Transverse colon (tissue), 4 donors: ENCODE measurements at regions not wholly inside any gene's neighbourhood (a gene's known extent, or its start where the extent isn't known, plus 50 kb on each side); places are given as distances from the start of the nearest gene placed in this dataset.

Experiments
- DNase-seq: peaks from one replicate; pipeline ENCODE4 v3.0.0-alpha.2; 2019
- H3K27ac ChIP-seq, 4 donors: fragments of 200-600 bp; sonication (generic); 2 replicates each; pipeline ENCODE4 v1.5.1; 2016 to 2018; ENCODE audit warnings: inconsistent platforms in 4 of 4
- H3K27me3 ChIP-seq: fragments of 200-600 bp; sonication (generic); 2 replicates; pipeline ENCODE4 v1.5.1; 2017; ENCODE audit warnings: inconsistent platforms
- H3K36me3 ChIP-seq, 4 donors: fragments of 200-600 bp; sonication (generic); 2 replicates each; pipeline ENCODE4 v1.5.1; 2017 to 2019; ENCODE audit warnings: inconsistent platforms in 4 of 4
- H3K4me1 ChIP-seq, 4 donors: fragments of 200-600 bp; sonication (generic); 2 replicates each; pipeline ENCODE4 v1.5.1; 2017 to 2020; ENCODE audit warnings: inconsistent platforms in 4 of 4
- H3K4me3 ChIP-seq, 4 donors: fragments of 200-600 bp; sonication (generic); 1 replicate in 1 of 4; 2 replicates in 3 of 4; pipeline versions ENCODE4 v1.5.1 to v1.6.1; 2017 to 2019; ENCODE audit warnings: inconsistent platforms in 4 of 4
- H3K9me3 ChIP-seq, 2 donors: fragments of 200-600 bp; sonication (generic); 2 replicates each; pipeline ENCODE4 v1.5.1; 2017 to 2019; ENCODE audit warnings: inconsistent platforms in 2 of 2
- EP300 ChIP-seq: sonication (generic); formaldehyde crosslinking; IDR thresholded peaks from one replicate; pipeline ENCODE4 v1.6.1; 2017; ENCODE audit warnings: antibody characterized with exemption, low read depth
- POLR2A ChIP-seq: fragments of 450-650 bp; IDR thresholded peaks from one replicate; pipeline ENCODE4 v1.6.1; 2016; ENCODE audit warnings: antibody characterized with exemption, mild to moderate bottlenecking, moderate library complexity
- POLR2AphosphoS5 ChIP-seq, 3 donors: sonication (generic); formaldehyde crosslinking; IDR thresholded peaks; one replicate each; pipeline ENCODE4 v1.6.1; 2016; ENCODE audit warnings: antibody characterized with exemption in 3 of 3
- WGBS, 2 donors: methylation state at CpG; one replicate each; pipeline ENCODE4 v1.1.5; 2018; ENCODE audit warnings: low coverage in 1 of 2; 5-methylcytosine and 5-hydroxymethylcytosine counted together
- in situ Hi-C, 4 donors: fragments of 200-750 bp; cut with MboI; loops; one replicate each; pipeline versions ENCODE4 v1.15.0 to v1.15.1; 2017; ENCODE audit warnings: low sequenced_read_pairs in 3 of 4, low pct_ligation_motif_present in 1 of 4, low pct_unique_long_range_greater_than_20kb in 1 of 4
- intact Hi-C: fragments of 100-400 bp; cut with DNase I; formaldehyde crosslinking; loops from one replicate; pipeline ENCODE4 v1.15.1; 2023; ENCODE audit warnings: low total_unique reads
- TF ChIP-seq, protein P1 (sequence below), 5 experiments: fragments of 200-600 bp in 3 of 5; fragments of 450-650 bp in 2 of 5; sonication (generic) in 3 of 5; IDR thresholded peaks; 1 replicate in 2 of 5; 2 replicates in 3 of 5; pipeline ENCODE4 v1.5.1; 2016 to 2017; ENCODE audit warnings: antibody characterized with exemption in 5 of 5, inconsistent platforms in 3 of 5, mild to moderate bottlenecking in 2 of 5, moderate library complexity in 1 of 5

DNA sequence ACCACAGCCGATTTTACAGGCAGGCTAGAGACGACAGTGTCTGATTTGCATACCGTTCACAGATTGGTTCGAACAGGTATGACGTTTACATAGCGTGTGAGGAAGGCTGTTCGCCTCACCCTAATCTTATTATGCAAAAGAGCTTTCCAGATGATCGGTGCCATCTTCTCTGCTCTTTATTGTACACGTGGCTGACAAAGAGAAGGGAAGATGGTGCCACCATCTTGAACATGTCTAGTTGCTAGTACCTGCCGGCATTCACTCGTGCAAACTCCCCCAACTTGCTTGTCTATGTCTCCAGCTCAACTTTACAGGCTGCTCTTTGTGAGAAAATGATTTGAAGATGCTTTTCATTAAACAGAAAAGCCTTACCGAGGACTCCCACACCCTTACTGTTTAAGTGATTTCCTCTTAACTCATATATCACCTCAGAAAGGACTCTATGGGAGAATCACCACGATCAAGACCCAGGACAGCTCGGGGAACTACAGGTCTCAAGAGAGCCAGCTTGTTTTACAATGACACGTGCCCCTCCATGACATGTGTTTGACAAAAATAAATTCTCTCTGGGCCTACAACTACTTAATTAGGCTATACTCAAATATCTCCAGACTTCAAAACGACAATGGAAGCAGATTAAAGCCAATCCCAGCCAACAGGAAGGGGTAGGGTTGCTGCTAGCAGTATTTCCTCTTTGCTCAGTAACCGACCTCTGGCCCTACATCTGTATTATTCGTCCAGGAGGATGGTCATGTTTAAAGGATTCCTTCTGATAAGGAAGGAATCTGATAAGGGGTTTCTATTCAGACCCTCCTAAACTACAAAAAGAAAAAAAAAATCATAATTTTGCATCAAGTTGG, 480.6 kb downstream of the TMEM114 start:
- intact Hi-C loops, result no loop called here
- H3K4me3 ChIP-seq, result no peak overlapping the region
- no peaks in the 10 kb centered on the region for H3K4me1 ChIP-seq
- H3K36me3 ChIP-seq, result no peaks in the 10 kb centered on the region
- WGBS, 2 donors, result 68 to 78% methylated on average over 16 to 18 of the region's 18 CpGs
- no peak for DNase-seq
- no peaks in the 10 kb centered on the region for H3K9me3 ChIP-seq
- TF ChIP-seq, protein P1, sequence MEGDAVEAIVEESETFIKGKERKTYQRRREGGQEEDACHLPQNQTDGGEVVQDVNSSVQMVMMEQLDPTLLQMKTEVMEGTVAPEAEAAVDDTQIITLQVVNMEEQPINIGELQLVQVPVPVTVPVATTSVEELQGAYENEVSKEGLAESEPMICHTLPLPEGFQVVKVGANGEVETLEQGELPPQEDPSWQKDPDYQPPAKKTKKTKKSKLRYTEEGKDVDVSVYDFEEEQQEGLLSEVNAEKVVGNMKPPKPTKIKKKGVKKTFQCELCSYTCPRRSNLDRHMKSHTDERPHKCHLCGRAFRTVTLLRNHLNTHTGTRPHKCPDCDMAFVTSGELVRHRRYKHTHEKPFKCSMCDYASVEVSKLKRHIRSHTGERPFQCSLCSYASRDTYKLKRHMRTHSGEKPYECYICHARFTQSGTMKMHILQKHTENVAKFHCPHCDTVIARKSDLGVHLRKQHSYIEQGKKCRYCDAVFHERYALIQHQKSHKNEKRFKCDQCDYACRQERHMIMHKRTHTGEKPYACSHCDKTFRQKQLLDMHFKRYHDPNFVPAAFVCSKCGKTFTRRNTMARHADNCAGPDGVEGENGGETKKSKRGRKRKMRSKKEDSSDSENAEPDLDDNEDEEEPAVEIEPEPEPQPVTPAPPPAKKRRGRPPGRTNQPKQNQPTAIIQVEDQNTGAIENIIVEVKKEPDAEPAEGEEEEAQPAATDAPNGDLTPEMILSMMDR (IDR thresholded peaks at IDR 0.05), result no peak
- no peak for TF ChIP-seq POLR2AphosphoS5 (IDR thresholded peaks at IDR 0.05)
- no peak for TF ChIP-seq POLR2A
- TF ChIP-seq EP300, result no peak
- H3K27me3 ChIP-seq, result no peaks in the 10 kb centered on the region
- no peak overlapping the region for H3K27ac ChIP-seq
- in situ Hi-C loops, result no loop called here

- DNase-seq, result no peak
- H3K27me3 ChIP-seq, result no peaks in the 10 kb centered on the region
- H3K36me3 ChIP-seq, result no peaks in the 10 kb centered on the region
- H3K4me1 ChIP-seq, result no peaks in the 10 kb centered on the region
- H3K9me3 ChIP-seq, result no peaks in the 10 kb centered on the region
- H3K4me3 ChIP-seq, result no peak overlapping the region
- intact Hi-C loops (no loop called here), in situ Hi-C loops (no loop called here)
- WGBS, 2 donors, result 87 to 93% methylated on average over 12 to 15 of the region's 15 CpGs
- H3K27ac ChIP-seq, result no peak overlapping the region
- no peak for TF ChIP-seq POLR2AphosphoS5 (IDR thresholded peaks at IDR 0.05)
- TF ChIP-seq, protein P1 (IDR thresholded peaks at IDR 0.05), result no peak
- no peak for TF ChIP-seq EP300
- no peak for TF ChIP-seq POLR2A
Measured at GRCh38 chr16:8108991-8109509, 481.3 kb downstream of the TMEM114 start.

GRCh38 chr16:8107296-8107695, 483.0 kb downstream of the TMEM114 start:
- WGBS, 2 donors, result 69% methylated on average over 10 of the region's 10 CpGs; no CpG with 5 or more reads in 1 of the 2 donors
- in situ Hi-C loops, result no loop called here

GRCh38 chr16:8103649-8104289, 486.5 kb downstream of the TMEM114 start:
- Histone ChIP-seq H3K27ac (no peak overlapping the region), H3K27me3 (no peaks in the 10 kb centered on the region), H3K9me3 (no peaks in the 10 kb centered on the region), H3K4me1 (no peaks in the 10 kb centered on the region), H3K4me3 (no peak overlapping the region), H3K36me3 (no peaks in the 10 kb centered on the region)
- intact Hi-C loops, result no loop called here
- in situ Hi-C loops, result no loop called here
- TF ChIP-seq, protein P1 (IDR thresholded peaks at IDR 0.05), result no peak
- TF ChIP-seq EP300 (no peak), POLR2A (no peak), POLR2AphosphoS5 (IDR thresholded peaks at IDR 0.05) (no peak)
- DNase-seq, result no peak
- WGBS, 2 donors, result 83 to 100% methylated on average over 2 to 8 of the region's 8 CpGs

More at GRCh38 chr16:8107296-8107695, 483.0 kb downstream of the TMEM114 start:
- no peak for DNase-seq
- Histone ChIP-seq H3K4me3 (no peak overlapping the region), H3K27me3 (no peaks in the 10 kb centered on the region), H3K27ac (no peak overlapping the region), H3K9me3 (no peaks in the 10 kb centered on the region), H3K36me3 (no peaks in the 10 kb centered on the region), H3K4me1 (no peaks in the 10 kb centered on the region)
- no peak for TF ChIP-seq EP300
- TF ChIP-seq, protein P1 (IDR thresholded peaks at IDR 0.05), result no peak
- no peak for TF ChIP-seq POLR2AphosphoS5 (IDR thresholded peaks at IDR 0.05)
- TF ChIP-seq POLR2A, result no peak
- intact Hi-C loops, result no loop called here
